HEK293T (cell line): ENCODE measurements at regions not wholly inside any gene's neighbourhood (a gene's known extent, or its start where the extent isn't known, plus 50 kb on each side); places are given as distances from the start of the nearest gene placed in this dataset.

ENCODE experiments used
- CTCF ChIA-PET: fragments of 350-600 bp; formaldehyde crosslinking; extraction: SDS; loops from one replicate; lab custom pipeline; 2021; ENCODE audit warnings: antibody characterized with exemption, inconsistent platforms; lab: Yijun Ruan, JAX
- POLR2A ChIA-PET: fragments of 350-600 bp; formaldehyde crosslinking; extraction: SDS; loops from one replicate; lab custom pipeline; 2020; ENCODE audit warnings: antibody characterized with exemption, inconsistent platforms; lab: Yijun Ruan, JAX
- DNase-seq: peaks from one replicate; pipeline ENCODE4 v3.0.0; 2012; ENCODE audit warnings: mixed read lengths; ENCODE audit errors: extremely low spot score
- ARNT ChIP-seq: fragments of 450-650 bp; IDR thresholded peaks from 2 replicates; pipeline ENCODE4 v1.6.1; 2017; ENCODE audit warnings: mild to moderate bottlenecking
- BHLHE40 ChIP-seq: fragments of 450-650 bp; IDR thresholded peaks from 2 replicates; pipeline ENCODE4 v1.6.1; 2016; ENCODE audit warnings: mild to moderate bottlenecking, moderate library complexity, borderline replicate concordance
- CTBP1 ChIP-seq: fragments of 450-650 bp; IDR thresholded peaks from 2 replicates; pipeline ENCODE4 v1.6.1; 2016; ENCODE audit warnings: borderline replicate concordance
- ELF4 ChIP-seq: fragments of 450-650 bp; IDR thresholded peaks from 2 replicates; pipeline ENCODE4 v1.6.1; 2017; ENCODE audit warnings: antibody characterized with exemption
- FOXA1 ChIP-seq: fragments of 450-650 bp; IDR thresholded peaks from 2 replicates; pipeline ENCODE4 v1.6.1; 2016; ENCODE audit warnings: mild to moderate bottlenecking
- FOXK2 ChIP-seq: fragments of 450-650 bp; IDR thresholded peaks from 2 replicates; pipeline ENCODE4 v1.6.1; 2016; ENCODE audit warnings: mild to moderate bottlenecking
- FOXM1 ChIP-seq: fragments of 450-650 bp; IDR thresholded peaks from 2 replicates; pipeline ENCODE4 v1.6.1; 2017; ENCODE audit warnings: mild to moderate bottlenecking, borderline replicate concordance
- HDGF ChIP-seq: fragments of 450-650 bp; IDR thresholded peaks from 2 replicates; pipeline ENCODE4 v1.6.1; 2017; ENCODE audit warnings: antibody characterized with exemption, borderline replicate concordance
- L3MBTL2 ChIP-seq: fragments of 450-650 bp; conservative IDR thresholded peaks from 2 replicates; pipeline ENCODE4 v1.6.1; 2016; ENCODE audit warnings: mild to moderate bottlenecking
- LEF1 ChIP-seq: fragments of 450-650 bp; IDR thresholded peaks from 2 replicates; pipeline ENCODE4 v1.6.1; 2017; ENCODE audit warnings: mild to moderate bottlenecking, borderline replicate concordance
- NFRKB ChIP-seq: fragments of 450-650 bp; IDR thresholded peaks from 2 replicates; pipeline ENCODE4 v1.6.1; 2016; ENCODE audit warnings: mild to moderate bottlenecking, moderate library complexity
- PKNOX1 ChIP-seq: fragments of 450-650 bp; IDR thresholded peaks from 2 replicates; pipeline ENCODE4 v1.6.1; 2016
- SP1 ChIP-seq: fragments of 450-650 bp; IDR thresholded peaks from 2 replicates; pipeline ENCODE4 v1.6.1; 2017
- SUZ12 ChIP-seq: fragments of 450-650 bp; IDR thresholded peaks from 2 replicates; pipeline ENCODE4 v1.6.1; 2016; ENCODE audit warnings: mild to moderate bottlenecking
- TARDBP ChIP-seq: fragments of 450-650 bp; IDR thresholded peaks from 2 replicates; pipeline ENCODE4 v1.6.1; 2016
- ZNF384 ChIP-seq: fragments of 450-650 bp; IDR thresholded peaks from 2 replicates; pipeline ENCODE4 v1.6.1; 2016

- POLR2A ChIA-PET: no interaction called here
- CTCF ChIA-PET: no interaction called here
- TF ChIP-seq PKNOX1 (no peak), FOXA1 (no peak), ELF4 (no peak), HDGF (no peak), NFRKB (no peak), ZNF384 (no peak), BHLHE40 (no peak)
- no peak for DNase-seq
Measured at GRCh38 chr3:4042869-4043268, 243.6 kb downstream of the LRRN1 start.

GRCh38 chr3:4043867-4044575, 244.8 kb downstream of the LRRN1 start:
- DNase-seq: no peak
- ChIA-PET CTCF (no interaction called here), POLR2A (no interaction called here)
- no peak for TF ChIP-seq SUZ12

GRCh38 chr3:4044619-4045018, 245.4 kb downstream of the LRRN1 start:
- POLR2A ChIA-PET: no interaction called here
- CTCF ChIA-PET: no interaction called here
- TF ChIP-seq CTBP1 (no peak), PKNOX1 (no peak), BHLHE40 (no peak), LEF1 (no peak), TARDBP (no peak), L3MBTL2 (no peak), SUZ12 (no peak), FOXA1 (no peak), ARNT (no peak), FOXK2 (no peak), NFRKB (no peak), SP1 (no peak), FOXM1 (no peak), HDGF (no peak), ELF4 (no peak)
- DNase-seq: no peak

- TF ChIP-seq HDGF (no peak), NFRKB (no peak), LEF1 (no peak), TARDBP (no peak), ARNT (no peak), ZNF384 (no peak), FOXK2 (no peak), BHLHE40 (no peak), L3MBTL2 (no peak)
- CTCF ChIA-PET: no interaction called here
- DNase-seq: no peak
- POLR2A ChIA-PET: no interaction called here
Measured at GRCh38 chr3:4045756-4046155, 246.5 kb downstream of the LRRN1 start.

GRCh38 chr3:4047366-4047765, 248.1 kb downstream of the LRRN1 start:
- POLR2A ChIA-PET: no interaction called here
- no peak for TF ChIP-seq L3MBTL2
- no peak for TF ChIP-seq LEF1
- no peak for TF ChIP-seq ARNT
- TF ChIP-seq SUZ12: no peak
- no peak for TF ChIP-seq SP1
- TF ChIP-seq FOXK2: no peak
- TF ChIP-seq TARDBP: no peak
- no peak for TF ChIP-seq FOXM1
- no peak for TF ChIP-seq FOXA1
- TF ChIP-seq CTBP1: no peak
- no peak for TF ChIP-seq PKNOX1
- no peak for DNase-seq
- CTCF ChIA-PET: no interaction called here

- TF ChIP-seq FOXK2 (no peak), CTBP1 (no peak), L3MBTL2 (no peak), PKNOX1 (no peak), BHLHE40 (no peak), SP1 (no peak)
- ChIA-PET CTCF (no interaction called here), POLR2A (no interaction called here)
- no peak for DNase-seq
Measured at GRCh38 chr3:4052706-4053105, 250.5 kb upstream of the SETMAR start.
